BJ (cell line): ENCODE measurements at regions not wholly inside any gene's neighbourhood (a gene's known extent, or its start where the extent isn't known, plus 50 kb on each side); places are given as distances from the start of the nearest gene placed in this dataset.

ENCODE experiments used
- CTCF ChIA-PET: fragments of 350-600 bp; formaldehyde crosslinking; extraction: SDS; loops from one replicate; lab custom pipeline; 2021; ENCODE audit warnings: antibody characterized with exemption, inconsistent platforms; lab: Yijun Ruan, JAX
- POLR2A ChIA-PET: fragments of 300-600 bp; sonication (Branson Sonifier 250); formaldehyde crosslinking; extraction: SDS; loops from one replicate; lab custom pipeline; 2021; ENCODE audit warnings: antibody characterized with exemption; lab: Charles Lee
- DNase-seq: peaks from one replicate; pipeline ENCODE4 v3.0.0-alpha.2; 2011; ENCODE audit warnings: low read depth
- H3K27me3 ChIP-seq: 2 replicates; pipeline ENCODE4 v1.6.0; 2011; ENCODE audit warnings: low read length; ENCODE audit not compliant: control insufficient read depth, insufficient read depth
- H3K36me3 ChIP-seq: 2 replicates; pipeline ENCODE4 v1.5.1; 2011; ENCODE audit warnings: low read length; ENCODE audit not compliant: control insufficient read depth, insufficient read depth
- H3K4me3 ChIP-seq: 2 replicates; pipeline ENCODE4 v1.5.1; 2011; ENCODE audit warnings: low read depth, mild to moderate bottlenecking, control low read depth, low read length
- CTCF ChIP-seq: IDR thresholded peaks from 2 replicates; pipeline ENCODE4 v1.5.1; 2011; ENCODE audit warnings: low read depth, mild to moderate bottlenecking, control low read depth, inconsistent platforms, low read length, moderate library complexity; ENCODE audit not compliant: insufficient read depth

- no peak overlapping the region for H3K4me3 ChIP-seq
- ChIA-PET POLR2A (interaction anchor here (0.6 kb wide), 1 partner anchor 26 kb away, joined by 12 read pairs; no protein-coding TSS in a partner anchor), CTCF (interaction anchor here (1.7 kb wide), 1 partner anchor 271 kb away, joined by 5 read pairs; no protein-coding TSS in a partner anchor)
- no peaks in the 10 kb centered on the region for H3K36me3 ChIP-seq
- no peak for TF ChIP-seq CTCF
- H3K27me3 ChIP-seq = no peaks in the 10 kb centered on the region
- DNase-seq = no peak
These were observed 109.5 kb downstream of the CDC42EP3 start for GRCh38 chr2:37561615-37562569.

- ChIA-PET CTCF (interaction anchor here (1.6 to 1.7 kb wide), 2 partner anchors 24 to 269 kb away, joined by 3 to 5 read pairs; no protein-coding TSS in a partner anchor), POLR2A (no interaction called here)
- DNase-seq = no peak
- H3K27me3 ChIP-seq = no peaks in the 10 kb centered on the region
- H3K36me3 ChIP-seq = no peaks in the 10 kb centered on the region
- no peak for TF ChIP-seq CTCF
- H3K4me3 ChIP-seq = no peak overlapping the region
These were observed 107.9 kb downstream of the CDC42EP3 start for GRCh38 chr2:37563375-37564015.

- CTCF ChIA-PET = interaction anchor here (0.7 to 1.6 kb wide), 2 partner anchors 25 to 910 kb away, joined by 3 read pairs; no protein-coding TSS in a partner anchor
- POLR2A ChIA-PET = no interaction called here
These were observed 107.1 kb downstream of the CDC42EP3 start for GRCh38 chr2:37564356-37564755.

GRCh38 chr2:37566517-37566981, 104.9 kb downstream of the CDC42EP3 start:
- CTCF ChIA-PET = interaction anchor here (1.2 kb wide), 1 partner anchor 54 kb away, joined by 3 read pairs; no protein-coding TSS in a partner anchor
- POLR2A ChIA-PET = no interaction called here
- no peak for TF ChIP-seq CTCF
- H3K27me3 ChIP-seq = no peaks in the 10 kb centered on the region
- no peaks in the 10 kb centered on the region for H3K36me3 ChIP-seq
- DNase-seq = peak; percentile 61
- H3K4me3 ChIP-seq = no peak overlapping the region

More at GRCh38 chr2:37564356-37564755, 107.1 kb downstream of the CDC42EP3 start:
- H3K4me3 ChIP-seq = no peak overlapping the region
- TF ChIP-seq CTCF = no peak
- DNase-seq = no peak
- H3K36me3 ChIP-seq = no peaks in the 10 kb centered on the region
- H3K27me3 ChIP-seq = no peaks in the 10 kb centered on the region
